ENCODE measurements at regions not wholly inside any gene's neighbourhood (a gene's known extent, or its start where the extent isn't known, plus 50 kb on each side); places are given as distances from the start of the nearest gene placed in this dataset.

DNA sequence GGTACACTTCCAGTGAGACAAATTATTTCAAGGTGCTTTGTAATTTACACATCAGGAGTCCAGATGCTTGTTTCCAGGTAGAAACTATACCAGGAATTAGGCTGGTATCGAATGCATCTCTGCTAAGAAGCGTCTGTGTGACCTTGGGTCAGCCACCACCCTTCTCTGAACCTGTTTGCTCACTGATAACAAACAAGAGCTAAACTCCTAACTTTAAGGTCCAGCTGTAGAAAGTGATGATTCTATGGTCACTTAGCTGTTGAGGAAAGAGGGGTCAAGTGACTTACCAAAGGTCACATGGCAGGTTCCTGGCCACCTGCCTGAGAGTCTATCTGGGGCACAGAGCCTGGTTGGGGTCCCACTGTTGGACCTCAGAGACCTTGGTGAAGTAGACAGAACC is 95.4 kb downstream of the HIF1AN start:
- Mint-ChIP-seq H3K36me3 (no peaks in the 10 kb centered on the region), H3K4me1 (no peaks in the 10 kb centered on the region), H3K4me3 (peak overlapping the region in 1 of 2 donors; percentile 43), H3K27ac (no peak overlapping the region), H3K27me3 (ENCODE audit: low read depth in 3 of 3) (peaks cover 23 to 50% (median 32%) of the 10 kb centered on the region in 3 donors), H3K9me3 (peaks cover 0 to 3% (median 0%) of the 10 kb centered on the region in 7 donors)
- Histone ChIP-seq H3K79me2 (ENCODE audit: insufficient read depth, low read length) (no peaks in the 10 kb centered on the region), H3K27ac (ENCODE audit: low read depth in 1 of 2, low read length in 2 of 2) (no peak overlapping the region), H3K4me2 (replicated peaks; ENCODE audit: extremely low read depth, low read length, poor library complexity, severe bottlenecking) (no peak overlapping the region), H3K9me3 (replicated peaks in 1 of 2; ENCODE audit: control insufficient read depth in 1 of 2, insufficient read depth in 1 of 2, low read length in 2 of 2) (no peaks in the 10 kb centered on the region), H4K20me1 (ENCODE audit: insufficient read depth, low read length) (no peaks in the 10 kb centered on the region), H2AFZ (ENCODE audit: insufficient read depth, low read depth, low read length, poor library complexity, severe bottlenecking) (no peak overlapping the region), H3K4me3 (replicated peaks in 1 of 3; ENCODE audit: low read depth in 2 of 3, low read length in 3 of 3) (no peak overlapping the region), H3K27me3 (ENCODE audit: control insufficient read depth in 2 of 2, insufficient read depth in 2 of 2, low read length in 2 of 2) (peaks cover 0 to 23% of the 10 kb centered on the region in 2 donors), H3K9ac (ENCODE audit: insufficient read depth, low read length, poor library complexity, severe bottlenecking) (no peak overlapping the region), H3K36me3 (replicated peaks in 1 of 2; ENCODE audit: control insufficient read depth in 1 of 2, insufficient read depth in 2 of 2, low read length in 2 of 2) (no peaks in the 10 kb centered on the region), H3K4me1 (ENCODE audit: control insufficient read depth in 1 of 2, insufficient read depth in 2 of 2, low read length in 2 of 2) (no peaks in the 10 kb centered on the region)
- WGBS (ENCODE audit: insufficient coverage) = no CpG with 5 or more reads among the region's 2 CpGs
- intact Hi-C loops (cut with micrococcal nuclease) = no loop called here
- TF ChIP-seq, protein P1, sequence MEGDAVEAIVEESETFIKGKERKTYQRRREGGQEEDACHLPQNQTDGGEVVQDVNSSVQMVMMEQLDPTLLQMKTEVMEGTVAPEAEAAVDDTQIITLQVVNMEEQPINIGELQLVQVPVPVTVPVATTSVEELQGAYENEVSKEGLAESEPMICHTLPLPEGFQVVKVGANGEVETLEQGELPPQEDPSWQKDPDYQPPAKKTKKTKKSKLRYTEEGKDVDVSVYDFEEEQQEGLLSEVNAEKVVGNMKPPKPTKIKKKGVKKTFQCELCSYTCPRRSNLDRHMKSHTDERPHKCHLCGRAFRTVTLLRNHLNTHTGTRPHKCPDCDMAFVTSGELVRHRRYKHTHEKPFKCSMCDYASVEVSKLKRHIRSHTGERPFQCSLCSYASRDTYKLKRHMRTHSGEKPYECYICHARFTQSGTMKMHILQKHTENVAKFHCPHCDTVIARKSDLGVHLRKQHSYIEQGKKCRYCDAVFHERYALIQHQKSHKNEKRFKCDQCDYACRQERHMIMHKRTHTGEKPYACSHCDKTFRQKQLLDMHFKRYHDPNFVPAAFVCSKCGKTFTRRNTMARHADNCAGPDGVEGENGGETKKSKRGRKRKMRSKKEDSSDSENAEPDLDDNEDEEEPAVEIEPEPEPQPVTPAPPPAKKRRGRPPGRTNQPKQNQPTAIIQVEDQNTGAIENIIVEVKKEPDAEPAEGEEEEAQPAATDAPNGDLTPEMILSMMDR (IDR thresholded peaks at IDR 0.05) = no peak
- DNase-seq = no peak

DNA sequence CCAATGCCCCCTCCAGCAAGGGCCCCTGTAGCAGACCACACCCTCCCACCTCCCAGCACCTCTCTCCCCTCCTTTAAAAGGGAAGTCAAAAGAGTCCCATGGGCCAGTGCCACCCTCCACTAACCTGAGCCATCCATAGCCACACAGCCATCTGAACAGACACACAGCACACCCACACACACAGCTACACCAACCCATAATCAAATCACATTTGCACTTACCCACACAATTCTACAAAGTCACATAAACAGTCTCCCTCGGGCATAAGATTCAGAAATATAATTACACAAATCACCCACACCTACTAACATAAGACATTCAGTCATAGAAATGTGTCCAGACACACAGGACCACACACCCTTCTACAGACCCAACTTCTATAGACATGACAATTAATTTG is 96.3 kb downstream of the HIF1AN start:
- intact Hi-C loops (cut with micrococcal nuclease) = no loop called here
- TF ChIP-seq, protein P1 (IDR thresholded peaks at IDR 0.05) = no peak
- Mint-ChIP-seq H3K27me3 (ENCODE audit: low read depth in 3 of 3) (peaks cover 23 to 49% (median 33%) of the 10 kb centered on the region in 3 donors), H3K4me1 (no peaks in the 10 kb centered on the region), H3K4me3 (no peak overlapping the region), H3K9me3 (peaks cover 0 to 3% (median 0%) of the 10 kb centered on the region in 7 donors), H3K36me3 (no peaks in the 10 kb centered on the region), H3K27ac (peak overlapping the region in 1 of 7 donors; percentile 1)
- H3K79me2 ChIP-seq (ENCODE audit: insufficient read depth, low read length) = no peaks in the 10 kb centered on the region
- H3K4me1 ChIP-seq (ENCODE audit: control insufficient read depth in 1 of 2, insufficient read depth in 2 of 2, low read length in 2 of 2) = no peaks in the 10 kb centered on the region
- 80% methylated on average over 1 of the region's 1 CpG for WGBS (ENCODE audit: insufficient coverage)
- no peak overlapping the region for H3K27ac ChIP-seq (ENCODE audit: low read depth in 1 of 2, low read length in 2 of 2)
- no peak for DNase-seq
- H3K4me2 ChIP-seq (replicated peaks; ENCODE audit: extremely low read depth, low read length, poor library complexity, severe bottlenecking) = no peak overlapping the region
- H3K27me3 ChIP-seq (ENCODE audit: control insufficient read depth in 2 of 2, insufficient read depth in 2 of 2, low read length in 2 of 2) = peaks cover 0 to 18% of the 10 kb centered on the region in 2 donors
- no peak overlapping the region for H3K4me3 ChIP-seq (replicated peaks in 1 of 3; ENCODE audit: low read depth in 2 of 3, low read length in 3 of 3)
- H3K9me3 ChIP-seq (replicated peaks in 1 of 2; ENCODE audit: control insufficient read depth in 1 of 2, insufficient read depth in 1 of 2, low read length in 2 of 2) = no peaks in the 10 kb centered on the region
- H3K36me3 ChIP-seq (replicated peaks in 1 of 2; ENCODE audit: control insufficient read depth in 1 of 2, insufficient read depth in 2 of 2, low read length in 2 of 2) = no peaks in the 10 kb centered on the region
- no peak overlapping the region for H3K9ac ChIP-seq (ENCODE audit: insufficient read depth, low read length, poor library complexity, severe bottlenecking)
- no peak overlapping the region for H2AFZ ChIP-seq (ENCODE audit: insufficient read depth, low read depth, low read length, poor library complexity, severe bottlenecking)
- H4K20me1 ChIP-seq (ENCODE audit: insufficient read depth, low read length) = no peaks in the 10 kb centered on the region
